Activated CD8-positive, alpha-beta T cell treated with anti-CD3 and anti-CD28 coated beads for 36 hours (primary cell): ENCODE measurements at regions not wholly inside any gene's neighbourhood (a gene's known extent, or its start where the extent isn't known, plus 50 kb on each side); places are given as distances from the start of the nearest gene placed in this dataset.

Experiments used
- ATAC-seq: fragments of 200-7000 bp; cut with Tn5 transposase; one replicate; pipeline ENCODE4 v1.10.0; 2021; ENCODE audit warnings: mild to moderate bottlenecking, moderate library complexity
- CTCF ChIA-PET: fragments of 350-600 bp; sonication (Branson Sonifier 250); formaldehyde crosslinking; loops from one replicate; lab custom pipeline; 2021; ENCODE audit warnings: antibody characterized with exemption; lab: Charles Lee
- POLR2A ChIA-PET: fragments of 350-600 bp; sonication (Branson Sonifier 250); formaldehyde crosslinking; loops from one replicate; lab custom pipeline; 2021; ENCODE audit warnings: antibody characterized with exemption; lab: Charles Lee
- DNase-seq: peaks from one replicate; pipeline ENCODE4 v3.0.0-alpha.2; 2020
- H3K27ac Mint-ChIP-seq: one replicate; pipeline ENCODE4 v1.8.0; 2021; ENCODE audit warnings: mild to moderate bottlenecking, mixed read lengths
- H3K27me3 Mint-ChIP-seq: one replicate; pipeline ENCODE4 v1.8.0; 2021; ENCODE audit warnings: mixed read lengths
- H3K36me3 Mint-ChIP-seq: one replicate; pipeline ENCODE4 v1.8.0; 2021; ENCODE audit warnings: low read depth, mixed read lengths
- H3K4me1 Mint-ChIP-seq: one replicate; pipeline ENCODE4 v1.8.0; 2021; ENCODE audit warnings: low read depth, mixed read lengths
- H3K4me3 Mint-ChIP-seq: one replicate; pipeline ENCODE4 v1.8.0; 2021; ENCODE audit warnings: mild to moderate bottlenecking, moderate library complexity, mixed read lengths
- H3K9me3 Mint-ChIP-seq: one replicate; pipeline ENCODE4 v1.8.0; 2021; ENCODE audit warnings: mixed read lengths
- intact Hi-C: fragments of 100-400 bp; cut with micrococcal nuclease; formaldehyde crosslinking; loops from one replicate; pipeline ENCODE4 v1.10.0; 2022
- TF ChIP-seq, protein P1 (sequence below): fragments of 200-600 bp; IDR thresholded peaks from one replicate; pipeline ENCODE4 v1.8.0; 2022; ENCODE audit warnings: antibody characterized with exemption, mild to moderate bottlenecking

GRCh38 chr1:29523576-29523975 is 287.3 kb downstream of the PTPRU start:
- ATAC-seq: no peak
- Mint-ChIP-seq H3K27me3 (peaks cover 16% of the 10 kb centered on the region), H3K4me3 (no peak overlapping the region), H3K4me1 (no peaks in the 10 kb centered on the region), H3K9me3 (peaks cover 2% of the 10 kb centered on the region), H3K36me3 (no peaks in the 10 kb centered on the region), H3K27ac (no peak overlapping the region)
- intact Hi-C loops: no loop called here
- TF ChIP-seq, protein P1, sequence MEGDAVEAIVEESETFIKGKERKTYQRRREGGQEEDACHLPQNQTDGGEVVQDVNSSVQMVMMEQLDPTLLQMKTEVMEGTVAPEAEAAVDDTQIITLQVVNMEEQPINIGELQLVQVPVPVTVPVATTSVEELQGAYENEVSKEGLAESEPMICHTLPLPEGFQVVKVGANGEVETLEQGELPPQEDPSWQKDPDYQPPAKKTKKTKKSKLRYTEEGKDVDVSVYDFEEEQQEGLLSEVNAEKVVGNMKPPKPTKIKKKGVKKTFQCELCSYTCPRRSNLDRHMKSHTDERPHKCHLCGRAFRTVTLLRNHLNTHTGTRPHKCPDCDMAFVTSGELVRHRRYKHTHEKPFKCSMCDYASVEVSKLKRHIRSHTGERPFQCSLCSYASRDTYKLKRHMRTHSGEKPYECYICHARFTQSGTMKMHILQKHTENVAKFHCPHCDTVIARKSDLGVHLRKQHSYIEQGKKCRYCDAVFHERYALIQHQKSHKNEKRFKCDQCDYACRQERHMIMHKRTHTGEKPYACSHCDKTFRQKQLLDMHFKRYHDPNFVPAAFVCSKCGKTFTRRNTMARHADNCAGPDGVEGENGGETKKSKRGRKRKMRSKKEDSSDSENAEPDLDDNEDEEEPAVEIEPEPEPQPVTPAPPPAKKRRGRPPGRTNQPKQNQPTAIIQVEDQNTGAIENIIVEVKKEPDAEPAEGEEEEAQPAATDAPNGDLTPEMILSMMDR: no peak
- POLR2A ChIA-PET: interaction anchor here (0.7 kb wide), 1 partner anchor 328 kb away, joined by 3 read pairs; no protein-coding TSS in a partner anchor
- CTCF ChIA-PET: no interaction called here
- no peak for DNase-seq

GRCh38 chr1:29523136-29523535 is 286.8 kb downstream of the PTPRU start:
- Mint-ChIP-seq H3K27me3 (peaks cover 17% of the 10 kb centered on the region), H3K9me3 (peaks cover 1% of the 10 kb centered on the region), H3K27ac (no peak overlapping the region), H3K4me1 (no peaks in the 10 kb centered on the region), H3K36me3 (no peaks in the 10 kb centered on the region), H3K4me3 (no peak overlapping the region)
- ChIA-PET CTCF (no interaction called here), POLR2A (interaction anchor here (0.7 kb wide), 1 partner anchor 328 kb away, joined by 3 read pairs; no protein-coding TSS in a partner anchor)
- no peak for DNase-seq
- TF ChIP-seq, protein P1: no peak
- intact Hi-C loops: no loop called here
- no peak for ATAC-seq

GRCh38 chr1:29521811-29522580 is 285.7 kb downstream of the PTPRU start:
- ATAC-seq (no peak), DNase-seq (no peak)
- intact Hi-C loops: no loop called here
- Mint-ChIP-seq H3K9me3 (no peaks in the 10 kb centered on the region), H3K4me3 (no peak overlapping the region), H3K4me1 (no peaks in the 10 kb centered on the region), H3K27ac (no peak overlapping the region), H3K36me3 (no peaks in the 10 kb centered on the region), H3K27me3 (peaks cover 16% of the 10 kb centered on the region)
- TF ChIP-seq, protein P1: no peak
- POLR2A ChIA-PET: no interaction called here
- CTCF ChIA-PET: no interaction called here

DNA sequence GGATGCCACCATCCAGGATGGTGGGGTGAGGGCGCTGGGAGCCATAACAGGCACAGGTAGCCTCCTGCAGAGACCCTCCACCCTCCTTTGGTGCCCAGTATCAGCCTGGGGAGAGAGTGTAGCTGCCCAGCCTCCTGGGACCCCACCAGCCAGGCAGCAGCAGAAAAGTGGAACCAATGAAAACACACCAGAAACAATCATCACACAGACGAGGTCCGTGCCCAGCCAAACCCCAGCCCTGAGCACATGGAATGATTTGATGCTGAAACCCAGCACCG is 285.1 kb downstream of the PTPRU start:
- TF ChIP-seq, protein P1: no peak
- H3K4me1 Mint-ChIP-seq: no peaks in the 10 kb centered on the region
- ATAC-seq (no peak), DNase-seq (no peak)
- H3K36me3 Mint-ChIP-seq: no peaks in the 10 kb centered on the region
- POLR2A ChIA-PET: no interaction called here
- H3K27me3 Mint-ChIP-seq: peaks cover 12% of the 10 kb centered on the region
- intact Hi-C loops: no loop called here
- no peak overlapping the region for H3K27ac Mint-ChIP-seq
- CTCF ChIA-PET: no interaction called here
- no peaks in the 10 kb centered on the region for H3K9me3 Mint-ChIP-seq
- no peak overlapping the region for H3K4me3 Mint-ChIP-seq

DNA sequence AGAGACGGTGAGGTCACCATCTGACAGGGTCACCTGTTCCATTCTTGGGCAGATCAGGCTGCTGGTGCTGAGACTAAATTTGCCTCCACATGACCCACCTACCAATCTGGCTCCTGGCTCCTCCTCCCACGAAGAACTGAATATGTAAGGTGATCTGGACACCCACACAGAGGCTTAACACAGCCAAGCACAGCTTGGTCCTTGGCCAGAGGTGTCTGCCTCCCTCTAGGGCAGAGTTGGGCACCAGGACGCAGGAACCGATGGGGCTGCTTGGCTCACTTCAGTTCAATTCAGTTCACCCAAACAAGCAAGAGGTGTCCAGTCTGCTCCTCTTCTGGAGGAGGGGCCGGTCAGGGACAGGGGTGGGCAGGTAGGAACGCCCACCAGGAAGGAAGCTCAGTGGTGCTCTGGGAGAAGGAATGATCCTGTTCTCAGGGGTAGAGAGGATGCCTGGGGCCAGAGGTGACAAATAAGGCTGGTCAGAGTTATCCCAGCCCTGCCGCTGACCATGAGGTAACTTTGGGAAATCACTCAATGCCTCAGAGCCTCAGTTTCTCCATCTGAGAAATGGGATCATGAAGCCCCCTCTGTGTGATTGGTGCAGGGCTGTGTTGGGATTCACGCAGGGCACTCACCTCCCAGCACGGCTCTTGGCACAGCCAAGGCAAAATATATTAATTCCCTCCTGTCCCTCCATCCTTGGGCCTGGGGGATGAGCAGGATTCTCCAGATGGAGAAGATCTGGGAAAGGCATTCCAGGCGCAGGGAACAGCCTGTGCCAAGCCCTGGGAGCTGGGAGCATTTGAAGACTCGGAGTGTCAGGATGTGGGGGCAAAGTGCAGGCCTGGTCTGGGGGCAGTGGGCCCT is 284.5 kb downstream of the PTPRU start:
- H3K4me3 Mint-ChIP-seq: no peak overlapping the region
- ATAC-seq (no peak), DNase-seq (no peak)
- intact Hi-C loops: no loop called here
- TF ChIP-seq, protein P1: no peak
- no peaks in the 10 kb centered on the region for H3K36me3 Mint-ChIP-seq
- ChIA-PET POLR2A (no interaction called here), CTCF (no interaction called here)
- H3K4me1 Mint-ChIP-seq: no peaks in the 10 kb centered on the region
- peaks cover 9% of the 10 kb centered on the region for H3K27me3 Mint-ChIP-seq
- H3K9me3 Mint-ChIP-seq: no peaks in the 10 kb centered on the region
- no peak overlapping the region for H3K27ac Mint-ChIP-seq
